Stimulated activated CD8-positive, alpha-beta memory T cell treated with anti-CD3 and anti-CD28 coated beads, Interleukin-12 subunit alpha, Interleukin-12 subunit beta, amount 100 ng/mL, for 4 hours (primary cell): ENCODE measurements at regions not wholly inside any gene's neighbourhood (a gene's known extent, or its start where the extent isn't known, plus 50 kb on each side); places are given as distances from the start of the nearest gene placed in this dataset.
"Not testable (repeated sequence)": the region's sequence is repeated elsewhere in the genome, so short reads cannot be mapped to it uniquely, and the experiment has no call there.

ENCODE experiments used
- DNase-seq: peaks from one replicate; pipeline ENCODE4 v3.0.0-alpha.2; 2020; ENCODE audit warnings: low read depth

DNA sequence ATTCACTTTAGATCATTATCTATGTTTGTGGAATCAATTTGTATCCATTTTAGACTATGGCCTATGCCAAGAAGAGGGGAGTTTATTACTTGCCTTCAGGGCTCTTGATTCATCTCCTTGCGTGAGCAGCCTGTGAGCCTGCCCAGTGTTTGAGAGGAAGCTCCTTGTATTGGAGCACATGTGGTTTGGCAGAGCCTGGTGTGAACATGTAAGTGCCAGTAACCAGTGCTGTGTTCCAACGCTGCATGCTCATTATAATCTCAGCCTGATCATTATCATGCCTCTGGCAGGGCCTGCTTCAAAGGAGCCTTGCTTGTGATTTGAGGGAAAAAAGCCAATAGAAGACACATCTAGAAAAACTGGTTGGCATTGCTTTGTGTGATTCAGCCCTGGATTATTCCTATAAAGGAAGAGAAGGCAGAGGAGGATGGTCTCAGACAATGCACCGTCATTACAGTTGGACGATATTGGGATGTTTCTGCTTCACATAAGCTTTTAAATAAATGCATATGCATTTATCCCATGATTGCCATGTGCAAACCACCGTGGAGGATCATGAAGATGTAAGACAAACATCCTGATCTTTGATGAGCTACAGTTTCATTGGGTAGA lies 203.4 kb upstream of the AHR start:
- no peak for DNase-seq

GRCh38 chr7:17095931-17096330 lies 202.5 kb upstream of the AHR start:
- no peak for DNase-seq

GRCh38 chr7:17097668-17098297 lies 200.7 kb upstream of the AHR start:
- DNase-seq = no peak

DNA sequence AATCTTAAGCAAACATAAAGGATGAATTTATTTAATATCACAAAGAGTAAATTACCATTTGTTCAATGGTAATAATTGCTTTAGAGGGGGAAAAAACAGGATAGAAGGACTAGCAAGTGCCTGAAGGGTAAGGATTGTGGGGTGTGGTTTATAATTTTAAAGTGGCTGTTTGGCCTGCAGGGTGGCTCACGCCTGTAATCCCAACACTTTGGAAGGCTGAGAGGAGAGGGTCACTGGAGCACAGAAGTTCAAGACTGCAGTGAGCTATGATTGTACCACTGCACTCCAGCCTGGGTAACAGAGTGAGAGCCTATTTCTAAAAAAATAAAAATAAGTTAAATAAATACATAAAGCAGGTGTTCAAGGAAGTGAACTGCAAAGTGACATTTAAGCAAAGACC lies 199.9 kb upstream of the AHR start:
- no peak for DNase-seq

- DNase-seq = no peak
Measured at GRCh38 chr7:17099083-17099973, 199.1 kb upstream of the AHR start.

- DNase-seq = not testable (repeated sequence)
Measured at GRCh38 chr7:17099974-17100509, 198.4 kb upstream of the AHR start.

DNA sequence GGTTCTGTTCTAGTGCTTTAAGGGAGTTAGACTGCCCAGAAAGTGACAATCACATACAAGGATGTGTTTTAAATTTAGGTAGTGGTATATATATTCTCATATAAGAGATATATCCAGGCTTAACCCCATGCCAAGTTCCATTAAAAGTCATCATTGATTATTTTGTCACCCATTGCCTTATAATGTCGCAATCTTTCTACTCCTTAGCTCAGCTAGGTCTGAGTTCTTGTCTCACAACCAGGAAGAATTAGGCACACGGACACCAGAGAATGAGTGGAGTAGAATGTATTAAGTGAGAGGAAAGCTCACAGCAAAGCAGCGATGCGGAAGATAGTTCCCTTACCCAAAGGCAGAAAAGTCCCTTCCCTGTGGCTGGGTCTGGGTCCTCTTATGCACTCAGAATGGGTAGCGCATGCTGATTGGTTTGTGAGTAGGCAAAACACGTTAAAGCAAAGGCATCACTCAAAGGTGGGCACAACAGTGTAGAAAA lies 197.2 kb upstream of the AHR start:
- no peak for DNase-seq

DNA sequence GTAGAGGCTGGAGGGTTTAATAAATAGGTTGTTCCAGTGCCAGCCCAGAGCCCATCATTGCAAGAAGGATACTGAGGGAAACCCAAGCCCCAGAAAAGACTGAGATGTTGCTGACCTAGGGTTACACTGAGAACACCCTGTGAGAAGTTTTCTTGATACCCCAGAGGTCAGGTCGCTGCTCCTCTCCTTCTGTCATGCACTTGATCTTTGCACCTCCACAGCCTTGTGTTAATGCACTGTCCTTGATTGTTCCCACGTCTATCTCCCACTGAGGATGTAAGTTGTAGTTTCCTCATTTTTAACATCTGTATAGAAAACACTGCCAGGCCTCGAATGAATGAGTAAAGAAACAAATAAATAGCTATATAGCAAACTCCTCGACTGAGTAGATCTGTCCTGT lies 195.3 kb upstream of the AHR start:
- DNase-seq = no peak

DNA sequence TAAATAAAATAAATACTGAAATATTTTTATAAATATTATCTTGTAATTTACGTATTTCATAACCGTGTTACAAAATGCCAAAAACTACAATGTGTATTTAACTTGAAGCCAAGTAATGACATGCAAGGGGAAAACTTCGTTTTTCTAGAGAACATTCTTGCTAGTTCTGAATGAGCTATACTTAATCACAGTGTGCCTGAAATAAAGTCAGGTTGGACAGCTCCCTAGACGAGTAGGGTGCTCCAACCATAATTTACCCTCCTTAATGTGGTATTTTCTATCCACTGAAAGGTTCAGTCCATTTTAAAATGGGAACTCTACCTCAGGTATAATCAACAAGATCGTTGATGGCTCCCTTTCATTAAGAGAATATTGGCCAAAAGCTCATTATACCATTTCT lies 194.5 kb upstream of the AHR start:
- DNase-seq = no peak

GRCh38 chr7:17104419-17104818 lies 194.0 kb upstream of the AHR start:
- DNase-seq = no peak

- no peak for DNase-seq
Measured at GRCh38 chr7:17105701-17106100, 192.8 kb upstream of the AHR start.

DNA sequence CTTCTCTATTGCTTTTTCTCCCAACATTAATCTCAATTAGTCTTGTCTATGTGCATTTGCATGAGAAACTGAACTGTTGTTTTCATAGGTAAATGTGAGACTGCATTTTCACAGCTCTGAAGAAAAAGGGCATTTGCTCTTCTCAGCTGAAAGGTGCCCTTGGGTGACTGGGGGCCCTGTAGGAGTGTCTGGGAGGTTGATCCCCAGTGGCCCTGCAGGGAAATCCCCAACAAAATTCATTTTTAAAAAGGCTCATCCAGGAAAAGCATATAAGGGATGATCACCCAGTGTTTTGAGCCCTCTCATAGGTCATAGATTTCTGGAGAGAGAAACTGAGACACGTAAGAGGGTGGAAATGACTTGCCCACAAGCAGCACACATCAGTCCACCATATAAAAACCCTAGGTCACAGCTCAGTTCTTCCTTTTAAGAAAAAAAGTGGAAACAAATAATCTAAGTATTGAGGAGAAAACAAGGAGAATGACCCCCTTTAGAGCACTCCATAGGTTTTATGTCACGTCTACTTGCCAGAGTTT lies 190.3 kb upstream of the AHR start:
- DNase-seq = no peak

DNA sequence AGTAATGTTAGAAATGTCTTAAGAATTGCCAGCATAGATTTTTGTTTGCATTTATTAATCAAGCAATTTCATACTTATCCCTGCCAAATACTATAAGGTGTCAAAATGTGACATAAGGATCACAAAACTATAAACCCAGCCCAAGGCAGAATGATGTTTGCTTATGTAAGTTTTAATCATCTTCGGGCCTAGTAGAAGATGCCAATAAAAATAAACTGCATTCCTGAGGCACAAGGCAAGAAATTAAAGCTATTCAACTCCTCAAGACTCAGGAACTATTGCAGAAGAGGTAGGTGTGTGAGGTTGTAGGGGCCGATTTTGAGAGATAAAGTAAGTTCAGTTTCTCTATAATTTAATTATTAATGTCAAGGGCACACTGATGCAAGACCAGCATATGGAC lies 189.4 kb upstream of the AHR start:
- no peak for DNase-seq

GRCh38 chr7:17113770-17114169 lies 184.7 kb upstream of the AHR start:
- not testable (repeated sequence) for DNase-seq

- DNase-seq = no peak
Measured at GRCh38 chr7:17118412-17118811, 180.0 kb upstream of the AHR start.

- no peak for DNase-seq
Measured at GRCh38 chr7:17120756-17121155, 177.7 kb upstream of the AHR start.

GRCh38 chr7:17121671-17122070 lies 176.8 kb upstream of the AHR start:
- DNase-seq = no peak

GRCh38 chr7:17123020-17123419 lies 175.4 kb upstream of the AHR start:
- DNase-seq = no peak

DNA sequence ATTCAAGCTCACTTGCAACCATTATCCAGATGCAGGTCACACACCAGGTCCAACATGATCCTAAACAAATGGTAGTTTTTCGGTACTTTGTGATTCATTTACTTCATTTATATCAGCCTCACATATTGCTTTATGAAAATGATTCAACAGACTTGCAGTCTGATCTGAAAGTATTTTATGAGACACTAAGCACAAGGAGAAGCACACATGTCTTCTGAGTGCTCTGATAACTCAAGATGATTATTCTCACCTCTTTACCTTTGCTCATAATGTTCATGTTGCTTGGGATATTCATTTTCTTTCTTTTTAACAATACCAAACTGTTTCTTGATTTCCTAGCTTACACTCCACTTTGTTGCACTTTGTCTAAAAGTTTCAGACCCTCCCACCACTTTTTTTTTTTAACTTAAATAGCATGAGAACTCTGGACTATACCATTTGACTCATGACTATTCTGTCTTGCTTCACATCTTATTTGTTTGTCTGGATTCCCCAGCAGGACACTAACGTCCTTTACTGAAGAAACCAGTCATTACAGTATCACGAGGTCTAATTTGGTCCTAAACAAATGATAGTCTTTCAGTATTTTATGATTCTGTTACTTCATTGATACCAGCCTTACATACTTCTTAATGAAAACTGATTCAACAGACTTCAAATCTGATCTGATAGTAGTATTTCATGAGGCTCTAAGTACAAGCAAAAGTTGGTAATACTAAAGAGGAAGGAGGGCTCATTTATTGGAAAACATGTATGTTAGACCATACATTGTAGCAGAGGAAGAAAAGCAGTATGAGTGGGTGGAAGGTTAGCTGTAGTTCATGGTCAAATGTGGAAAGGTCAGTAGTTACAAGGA lies 171.8 kb upstream of the AHR start:
- DNase-seq = no peak

DNA sequence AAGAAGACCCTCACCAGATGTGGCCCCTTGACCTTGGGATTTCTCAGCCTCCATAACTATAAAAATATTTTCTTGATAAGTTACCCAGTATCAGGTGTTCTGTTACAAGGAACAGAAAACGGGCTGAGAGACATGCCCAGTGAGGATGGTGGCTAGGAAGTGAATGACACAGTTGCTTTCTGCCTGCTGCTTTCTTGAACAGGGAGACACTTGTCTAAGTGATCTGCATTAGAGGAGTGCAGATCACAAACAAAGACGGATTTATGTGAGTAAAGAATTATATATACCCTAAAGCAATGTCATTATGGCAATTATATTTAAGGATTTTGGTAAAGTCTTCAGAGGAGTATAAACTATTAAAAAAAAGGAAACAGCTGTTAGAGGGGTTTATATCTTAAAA lies 169.2 kb upstream of the AHR start:
- no peak for DNase-seq

- DNase-seq = no peak
Measured at GRCh38 chr7:17130281-17131059, 168.0 kb upstream of the AHR start.
